ENCODE measurements at regions not wholly inside any gene's neighbourhood (a gene's known extent, or its start where the extent isn't known, plus 50 kb on each side); places are given as distances from the start of the nearest gene placed in this dataset.

DNA sequence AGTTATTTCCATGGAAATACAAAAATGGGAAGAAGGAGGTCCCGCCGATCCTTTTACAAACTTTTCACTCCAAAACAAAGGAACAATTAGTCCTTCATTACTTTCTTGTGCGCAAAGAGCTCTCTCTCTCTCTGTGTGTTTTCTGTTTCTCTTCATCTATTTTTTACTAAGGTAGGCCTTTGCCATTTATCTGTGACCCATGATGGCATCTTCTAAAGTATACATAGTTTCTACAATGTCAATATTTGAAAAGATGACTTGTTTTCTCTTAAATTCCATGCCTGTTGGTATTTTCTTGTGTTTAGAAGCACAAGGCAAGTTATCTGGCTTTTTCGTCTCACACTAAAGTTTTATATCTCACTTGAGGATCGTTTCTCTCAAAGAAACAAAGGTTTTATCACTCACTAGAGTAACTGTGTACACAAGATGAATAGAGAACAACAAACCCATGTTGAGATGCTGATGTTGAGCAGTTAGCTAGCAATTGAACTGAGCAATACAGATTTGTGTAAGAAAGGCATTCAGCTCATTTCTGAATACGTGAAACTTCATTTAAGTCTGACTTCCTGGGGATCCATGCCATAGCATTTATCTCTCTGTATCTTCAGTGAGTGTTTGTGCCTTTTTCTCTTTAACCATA lies 250.3 kb downstream of the GBA3 start:
- H3K79me2 ChIP-seq (ENCODE audit: control insufficient read depth, low read length) = no peaks in the 10 kb centered on the region
- H3K36me3 ChIP-seq (ENCODE audit: control insufficient read depth, low read length) = no peaks in the 10 kb centered on the region
- TF ChIP-seq, protein P1, sequence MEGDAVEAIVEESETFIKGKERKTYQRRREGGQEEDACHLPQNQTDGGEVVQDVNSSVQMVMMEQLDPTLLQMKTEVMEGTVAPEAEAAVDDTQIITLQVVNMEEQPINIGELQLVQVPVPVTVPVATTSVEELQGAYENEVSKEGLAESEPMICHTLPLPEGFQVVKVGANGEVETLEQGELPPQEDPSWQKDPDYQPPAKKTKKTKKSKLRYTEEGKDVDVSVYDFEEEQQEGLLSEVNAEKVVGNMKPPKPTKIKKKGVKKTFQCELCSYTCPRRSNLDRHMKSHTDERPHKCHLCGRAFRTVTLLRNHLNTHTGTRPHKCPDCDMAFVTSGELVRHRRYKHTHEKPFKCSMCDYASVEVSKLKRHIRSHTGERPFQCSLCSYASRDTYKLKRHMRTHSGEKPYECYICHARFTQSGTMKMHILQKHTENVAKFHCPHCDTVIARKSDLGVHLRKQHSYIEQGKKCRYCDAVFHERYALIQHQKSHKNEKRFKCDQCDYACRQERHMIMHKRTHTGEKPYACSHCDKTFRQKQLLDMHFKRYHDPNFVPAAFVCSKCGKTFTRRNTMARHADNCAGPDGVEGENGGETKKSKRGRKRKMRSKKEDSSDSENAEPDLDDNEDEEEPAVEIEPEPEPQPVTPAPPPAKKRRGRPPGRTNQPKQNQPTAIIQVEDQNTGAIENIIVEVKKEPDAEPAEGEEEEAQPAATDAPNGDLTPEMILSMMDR (IDR thresholded peaks at IDR 0.05; ENCODE audit: low read depth, low read length, poor library complexity, severe bottlenecking) = no peak
- no peak for TF ChIP-seq EZH2phosphoT487 (IDR thresholded peaks at IDR 0.05; ENCODE audit: borderline replicate concordance, low read length)
- H3K4me3 ChIP-seq (ENCODE audit: low read length) = no peak overlapping the region
- H3K27ac ChIP-seq (ENCODE audit: low read depth, low read length) = no peak overlapping the region
- no peaks in the 10 kb centered on the region for H4K20me1 ChIP-seq (ENCODE audit: control insufficient read depth, insufficient read depth, low read depth, low read length)
- no peaks in the 10 kb centered on the region for H3K9me3 ChIP-seq (ENCODE audit: control insufficient read depth, insufficient read depth, low read length)
- H3K4me2 ChIP-seq (ENCODE audit: low read length) = no peak overlapping the region
- no peaks in the 10 kb centered on the region for H3K4me1 ChIP-seq (ENCODE audit: control insufficient read depth, low read length)
- no peaks in the 10 kb centered on the region; the same call in 1 of the 2 replicates for H3K9me2 ChIP-seq (replicated peaks; ENCODE audit: control insufficient read depth, low read length)
- no peaks in the 10 kb centered on the region for H3F3A ChIP-seq (ENCODE audit: control insufficient read depth, insufficient read depth)
- no peaks in the 10 kb centered on the region for H3K27me3 ChIP-seq (ENCODE audit: control insufficient read depth, low read length)

DNA sequence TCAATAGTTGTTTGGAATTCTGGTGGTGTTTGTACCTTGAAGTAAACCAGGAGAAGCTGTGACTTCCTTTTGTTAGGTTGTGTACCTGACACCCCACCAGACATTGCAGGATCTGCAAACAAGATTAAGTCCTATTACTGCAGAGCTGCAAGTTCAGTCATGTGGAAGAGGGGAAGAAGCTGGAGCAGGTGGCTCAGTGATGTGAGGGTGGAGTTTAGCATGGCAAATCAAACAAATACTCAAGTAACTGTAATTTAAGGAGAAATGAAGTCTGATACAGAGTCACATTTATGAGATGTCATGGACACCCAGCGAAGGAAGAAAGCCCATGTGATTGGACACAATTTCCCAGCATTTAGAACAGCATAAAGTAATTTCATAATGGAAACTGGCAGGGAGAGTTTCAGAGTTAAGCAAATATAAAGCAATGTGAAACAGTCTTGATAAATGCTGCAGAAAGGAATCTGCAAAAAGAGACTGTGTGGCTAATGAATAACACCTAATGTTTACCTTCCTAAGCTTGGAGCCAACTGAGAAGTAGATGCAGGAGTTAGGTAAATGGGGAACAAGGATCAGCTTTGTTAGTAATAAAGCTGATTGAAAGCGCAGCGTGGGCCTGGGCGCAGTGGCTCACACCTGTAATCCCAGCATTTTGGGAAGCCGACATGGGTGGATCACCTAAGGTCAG lies 249.1 kb downstream of the GBA3 start:
- Histone ChIP-seq H3K79me2 (ENCODE audit: control insufficient read depth, low read length) (no peaks in the 10 kb centered on the region), H3K9me3 (ENCODE audit: control insufficient read depth, insufficient read depth, low read length) (no peaks in the 10 kb centered on the region), H3K27me3 (ENCODE audit: control insufficient read depth, low read length) (no peaks in the 10 kb centered on the region), H3K9me2 (replicated peaks; ENCODE audit: control insufficient read depth, low read length) (no peaks in the 10 kb centered on the region; the same call in 1 of the 2 replicates), H3K4me3 (ENCODE audit: low read length) (no peak overlapping the region), H3K4me2 (ENCODE audit: low read length) (no peak overlapping the region), H3F3A (ENCODE audit: control insufficient read depth, insufficient read depth) (no peaks in the 10 kb centered on the region), H4K20me1 (ENCODE audit: control insufficient read depth, insufficient read depth, low read depth, low read length) (no peaks in the 10 kb centered on the region), H3K36me3 (ENCODE audit: control insufficient read depth, low read length) (no peaks in the 10 kb centered on the region), H3K27ac (ENCODE audit: low read depth, low read length) (no peak overlapping the region), H3K4me1 (ENCODE audit: control insufficient read depth, low read length) (no peaks in the 10 kb centered on the region)
- TF ChIP-seq EZH2phosphoT487 (IDR thresholded peaks at IDR 0.05; ENCODE audit: borderline replicate concordance, low read length) = no peak
- TF ChIP-seq, protein P1 (IDR thresholded peaks at IDR 0.05; ENCODE audit: low read depth, low read length, poor library complexity, severe bottlenecking) = no peak

DNA sequence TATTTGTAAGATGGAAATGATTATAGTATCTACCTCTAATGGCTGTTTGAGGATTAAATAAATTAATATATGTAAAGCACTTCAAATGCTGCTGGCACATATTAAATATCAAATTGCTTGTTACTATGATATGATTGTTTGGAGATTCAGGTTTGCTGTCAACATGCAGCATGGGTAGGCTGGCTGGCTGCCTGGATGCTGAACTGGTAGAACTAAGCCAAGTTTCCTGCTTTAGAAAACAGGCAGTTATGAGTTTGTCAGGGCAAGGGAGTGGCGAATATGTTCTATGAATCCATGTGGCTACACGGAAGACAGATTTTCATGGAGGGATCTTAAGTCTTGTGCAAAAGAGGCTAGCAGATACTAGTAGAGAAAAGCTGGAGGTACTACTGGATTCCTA lies 239.6 kb downstream of the GBA3 start:
- Histone ChIP-seq H3K9me2 (replicated peaks; ENCODE audit: control insufficient read depth, low read length) (no peaks in the 10 kb centered on the region), H3K27me3 (ENCODE audit: control insufficient read depth, low read length) (no peaks in the 10 kb centered on the region), H3K4me1 (ENCODE audit: control insufficient read depth, low read length) (no peaks in the 10 kb centered on the region), H3K9me3 (ENCODE audit: control insufficient read depth, insufficient read depth, low read length) (no peaks in the 10 kb centered on the region), H3K36me3 (ENCODE audit: control insufficient read depth, low read length) (no peaks in the 10 kb centered on the region), H3K4me2 (ENCODE audit: low read length) (no peak overlapping the region), H3K4me3 (ENCODE audit: low read length) (no peak overlapping the region), H4K20me1 (ENCODE audit: control insufficient read depth, insufficient read depth, low read depth, low read length) (no peaks in the 10 kb centered on the region), H3K27ac (ENCODE audit: low read depth, low read length) (no peak overlapping the region), H3F3A (ENCODE audit: control insufficient read depth, insufficient read depth) (no peaks in the 10 kb centered on the region), H3K79me2 (ENCODE audit: control insufficient read depth, low read length) (no peaks in the 10 kb centered on the region)
- TF ChIP-seq, protein P1 (IDR thresholded peaks at IDR 0.05; ENCODE audit: low read depth, low read length, poor library complexity, severe bottlenecking) = no peak
- no peak for TF ChIP-seq EZH2phosphoT487 (IDR thresholded peaks at IDR 0.05; ENCODE audit: borderline replicate concordance, low read length)
